GM21447 (cell line): ENCODE measurements at regions not wholly inside any gene's neighbourhood (a gene's known extent, or its start where the extent isn't known, plus 50 kb on each side); places are given as distances from the start of the nearest gene placed in this dataset.
"Not testable (repeated sequence)": the region's sequence is repeated elsewhere in the genome, so short reads cannot be mapped to it uniquely, and the experiment has no call there.

Experiments
- ATAC-seq: cut with Tn5 transposase; IDR thresholded peaks from one replicate; pipeline ENCODE4 v1.9.1; 2021; ENCODE audit not compliant: unreplicated experiment

- ATAC-seq = no peak
Measured at GRCh38 chr13:81138353-81138980, 797.5 kb upstream of the SPRY2 start.

GRCh38 chr13:81133066-81133465 lies 792.1 kb upstream of the SPRY2 start:
- ATAC-seq = no peak

GRCh38 chr13:81117416-81117815 lies 776.5 kb upstream of the SPRY2 start:
- ATAC-seq = no peak

- ATAC-seq = no peak
Measured at GRCh38 chr13:81116461-81117282, 775.7 kb upstream of the SPRY2 start.

GRCh38 chr13:81109026-81109425 lies 768.1 kb upstream of the SPRY2 start:
- ATAC-seq = no peak

GRCh38 chr13:81106348-81106747 lies 765.4 kb upstream of the SPRY2 start:
- no peak for ATAC-seq

GRCh38 chr13:81104035-81104715 lies 763.2 kb upstream of the SPRY2 start:
- no peak for ATAC-seq

GRCh38 chr13:81102066-81102465 lies 761.1 kb upstream of the SPRY2 start:
- not testable (repeated sequence) for ATAC-seq

- no peak for ATAC-seq
Measured at GRCh38 chr13:81089371-81090157, 748.6 kb upstream of the SPRY2 start.

- ATAC-seq = no peak
Measured at GRCh38 chr13:81080911-81081454, 740.1 kb upstream of the SPRY2 start.

GRCh38 chr13:81078048-81078447 lies 737.1 kb upstream of the SPRY2 start:
- no peak for ATAC-seq

- not testable (repeated sequence) for ATAC-seq
Measured at GRCh38 chr13:81069822-81070221, 728.9 kb upstream of the SPRY2 start.

- no peak for ATAC-seq
Measured at GRCh38 chr13:81058916-81059290, 718.0 kb upstream of the SPRY2 start.

- no peak for ATAC-seq
Measured at GRCh38 chr13:81058211-81058915, 717.4 kb upstream of the SPRY2 start.

- ATAC-seq = no peak
Measured at GRCh38 chr13:81051873-81052272, 710.9 kb upstream of the SPRY2 start.

GRCh38 chr13:81048026-81048461 lies 707.1 kb upstream of the SPRY2 start:
- ATAC-seq = no peak

GRCh38 chr13:81041761-81042160 lies 700.8 kb upstream of the SPRY2 start:
- ATAC-seq = no peak

GRCh38 chr13:81031996-81032395 lies 691.1 kb upstream of the SPRY2 start:
- ATAC-seq = no peak

GRCh38 chr13:81025091-81025490 lies 684.2 kb upstream of the SPRY2 start:
- no peak for ATAC-seq

- ATAC-seq = no peak
Measured at GRCh38 chr13:81021284-81021840, 680.4 kb upstream of the SPRY2 start.
